ENCODE measurements at regions not wholly inside any gene's neighbourhood (a gene's known extent, or its start where the extent isn't known, plus 50 kb on each side); places are given as distances from the start of the nearest gene placed in this dataset.

DNA sequence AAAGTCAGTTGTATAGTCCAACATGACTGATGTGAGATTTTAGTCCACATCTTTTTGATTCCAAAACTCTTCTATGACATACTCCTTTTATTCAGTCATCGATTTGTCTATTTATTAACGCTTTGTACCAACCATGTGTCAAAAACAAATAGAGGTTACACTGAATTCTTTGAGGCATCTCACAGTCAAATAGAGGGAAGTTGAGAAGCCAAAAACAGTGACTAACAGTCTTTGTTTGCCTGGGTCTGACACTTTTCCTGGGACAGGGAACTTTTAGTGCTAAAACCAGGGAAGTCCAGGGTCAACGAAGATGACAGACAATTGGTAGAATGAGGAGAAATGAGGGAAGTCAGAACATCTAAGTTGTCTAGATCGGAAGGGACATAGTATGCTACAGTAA, 169.9 kb upstream of the HS3ST1 start:
- Mint-ChIP-seq H3K9me3 (no peaks in the 10 kb centered on the region), H3K4me3 (no peak overlapping the region), H3K4me1 (ENCODE audit: low read depth) (no peaks in the 10 kb centered on the region), H3K27ac (no peak overlapping the region), H3K27me3 (no peaks in the 10 kb centered on the region), H3K36me3 (ENCODE audit: low read depth) (no peaks in the 10 kb centered on the region)
- DNase-seq (no peak), ATAC-seq (ENCODE audit: poor library complexity) (no peak)
- Histone ChIP-seq H3K27ac (ENCODE audit: low read depth in 1 of 2, low read length in 2 of 2) (no peak overlapping the region), H3K4me1 (ENCODE audit: insufficient read depth, low read length) (no peaks in the 10 kb centered on the region), H3K27me3 (ENCODE audit: control insufficient read depth in 1 of 2, insufficient read depth in 2 of 2, low read length in 2 of 2) (no peaks in the 10 kb centered on the region), H3K9me3 (ENCODE audit: control insufficient read depth in 1 of 2, insufficient read depth in 1 of 2, low read length in 2 of 2) (no peaks in the 10 kb centered on the region), H3K4me3 (ENCODE audit: low read length) (no peak overlapping the region), H3K36me3 (ENCODE audit: insufficient read depth, low read length) (no peaks in the 10 kb centered on the region)
- ChIA-PET CTCF (no interaction called here), POLR2A (no interaction called here)
- TF ChIP-seq, protein P1, sequence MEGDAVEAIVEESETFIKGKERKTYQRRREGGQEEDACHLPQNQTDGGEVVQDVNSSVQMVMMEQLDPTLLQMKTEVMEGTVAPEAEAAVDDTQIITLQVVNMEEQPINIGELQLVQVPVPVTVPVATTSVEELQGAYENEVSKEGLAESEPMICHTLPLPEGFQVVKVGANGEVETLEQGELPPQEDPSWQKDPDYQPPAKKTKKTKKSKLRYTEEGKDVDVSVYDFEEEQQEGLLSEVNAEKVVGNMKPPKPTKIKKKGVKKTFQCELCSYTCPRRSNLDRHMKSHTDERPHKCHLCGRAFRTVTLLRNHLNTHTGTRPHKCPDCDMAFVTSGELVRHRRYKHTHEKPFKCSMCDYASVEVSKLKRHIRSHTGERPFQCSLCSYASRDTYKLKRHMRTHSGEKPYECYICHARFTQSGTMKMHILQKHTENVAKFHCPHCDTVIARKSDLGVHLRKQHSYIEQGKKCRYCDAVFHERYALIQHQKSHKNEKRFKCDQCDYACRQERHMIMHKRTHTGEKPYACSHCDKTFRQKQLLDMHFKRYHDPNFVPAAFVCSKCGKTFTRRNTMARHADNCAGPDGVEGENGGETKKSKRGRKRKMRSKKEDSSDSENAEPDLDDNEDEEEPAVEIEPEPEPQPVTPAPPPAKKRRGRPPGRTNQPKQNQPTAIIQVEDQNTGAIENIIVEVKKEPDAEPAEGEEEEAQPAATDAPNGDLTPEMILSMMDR (IDR thresholded peaks at IDR 0.05): no peak
- intact Hi-C loops (cut with DNase I, micrococcal nuclease): no loop called here

GRCh38 chr4:11597506-11597905, 168.8 kb upstream of the HS3ST1 start:
- Mint-ChIP-seq H3K9me3 (no peaks in the 10 kb centered on the region), H3K4me1 (ENCODE audit: low read depth) (no peaks in the 10 kb centered on the region), H3K27ac (no peak overlapping the region), H3K27me3 (no peaks in the 10 kb centered on the region), H3K4me3 (no peak overlapping the region), H3K36me3 (ENCODE audit: low read depth) (no peaks in the 10 kb centered on the region)
- Histone ChIP-seq H3K4me3 (ENCODE audit: low read length) (no peak overlapping the region), H3K4me1 (ENCODE audit: insufficient read depth, low read length) (no peaks in the 10 kb centered on the region), H3K27ac (ENCODE audit: low read depth in 1 of 2, low read length in 2 of 2) (no peak overlapping the region), H3K9me3 (ENCODE audit: control insufficient read depth in 1 of 2, insufficient read depth in 1 of 2, low read length in 2 of 2) (no peaks in the 10 kb centered on the region), H3K36me3 (ENCODE audit: insufficient read depth, low read length) (no peaks in the 10 kb centered on the region), H3K27me3 (ENCODE audit: control insufficient read depth in 1 of 2, insufficient read depth in 2 of 2, low read length in 2 of 2) (no peaks in the 10 kb centered on the region)
- POLR2A ChIA-PET: no interaction called here
- CTCF ChIA-PET: no interaction called here
- ATAC-seq (ENCODE audit: poor library complexity) (no peak), DNase-seq (no peak)
- TF ChIP-seq, protein P1 (IDR thresholded peaks at IDR 0.05): no peak
- intact Hi-C loops (cut with DNase I, micrococcal nuclease): no loop called here

GRCh38 chr4:11596989-11597388, 168.3 kb upstream of the HS3ST1 start:
- Mint-ChIP-seq H3K4me3 (no peak overlapping the region), H3K9me3 (no peaks in the 10 kb centered on the region), H3K36me3 (ENCODE audit: low read depth) (no peaks in the 10 kb centered on the region), H3K27ac (no peak overlapping the region), H3K4me1 (ENCODE audit: low read depth) (no peaks in the 10 kb centered on the region), H3K27me3 (no peaks in the 10 kb centered on the region)
- TF ChIP-seq, protein P1 (IDR thresholded peaks at IDR 0.05): no peak
- no peaks in the 10 kb centered on the region for H3K9me3 ChIP-seq (ENCODE audit: control insufficient read depth in 1 of 2, insufficient read depth in 1 of 2, low read length in 2 of 2)
- no peak overlapping the region for H3K27ac ChIP-seq (ENCODE audit: low read depth in 1 of 2, low read length in 2 of 2)
- H3K4me1 ChIP-seq (ENCODE audit: insufficient read depth, low read length): no peaks in the 10 kb centered on the region
- H3K4me3 ChIP-seq (ENCODE audit: low read length): no peak overlapping the region
- CTCF ChIA-PET: no interaction called here
- intact Hi-C loops (cut with DNase I, micrococcal nuclease): no loop called here
- no peaks in the 10 kb centered on the region for H3K36me3 ChIP-seq (ENCODE audit: insufficient read depth, low read length)
- H3K27me3 ChIP-seq (ENCODE audit: control insufficient read depth in 1 of 2, insufficient read depth in 2 of 2, low read length in 2 of 2): no peaks in the 10 kb centered on the region
- POLR2A ChIA-PET: no interaction called here
- ATAC-seq (ENCODE audit: poor library complexity) (no peak), DNase-seq (no peak)
